ENCODE measurements at regions not wholly inside any gene's neighbourhood (a gene's known extent, or its start where the extent isn't known, plus 50 kb on each side); places are given as distances from the start of the nearest gene placed in this dataset.

- Histone ChIP-seq H4K20me1 (replicated peaks; ENCODE audit: control insufficient read depth, insufficient read depth, low read length) (no peaks in the 10 kb centered on the region), H3K4me2 (ENCODE audit: insufficient read depth, low read length) (no peak overlapping the region), H3K9me3 (replicated peaks; ENCODE audit: control insufficient read depth, insufficient read depth, low read depth, low read length) (no peaks in the 10 kb centered on the region), H3K9ac (ENCODE audit: insufficient read depth in 1 of 2, low read depth in 2 of 2, low read length in 2 of 2) (no peak overlapping the region), H2AFZ (ENCODE audit: low read depth, low read length) (no peak overlapping the region), H3K27me3 (ENCODE audit: control insufficient read depth in 2 of 2, insufficient read depth in 2 of 2, low read length in 2 of 2) (no peaks in the 10 kb centered on the region), H3K36me3 (ENCODE audit: control insufficient read depth, insufficient read depth, low read length) (no peaks in the 10 kb centered on the region), H3K4me1 (replicated peaks in 1 of 2; ENCODE audit: control insufficient read depth in 2 of 2, insufficient read depth in 2 of 2, low read length in 2 of 2) (no peaks in the 10 kb centered on the region), H3K4me3 (no peak overlapping the region), H3K9me1 (ENCODE audit: control insufficient read depth, insufficient read depth, low read length) (no peaks in the 10 kb centered on the region), H3K79me2 (ENCODE audit: control insufficient read depth, insufficient read depth, low read length) (no peaks in the 10 kb centered on the region), H3K27ac (ENCODE audit: extremely low read depth, low read depth, low read length) (no peak overlapping the region)
- no TSS peak for BruUV-seq (replicated peaks)
- no peak for TF ChIP-seq SMARCB1 (IDR thresholded peaks at IDR 0.05; ENCODE audit: insufficient read length, low read depth)
- in situ Hi-C loops (cut with MboI) = no loop called here
- ChIA-PET CTCF (ENCODE audit: low intra/inter-chr PET ratio) (no interaction called here), POLR2A (no interaction called here)
- intact Hi-C loops (cut with micrococcal nuclease) = no loop called here
- 3% methylated on average over 3 of the region's 3 CpGs for WGBS (ENCODE audit: insufficient coverage, low coverage, missing lambda C conversion rate)
- DNase-seq (ENCODE audit: extremely low read depth in 1 of 4, low spot score in 3 of 4) = no peak
- ATAC-seq = no peak
- no peak for FAIRE-seq
Observed at GRCh38 chr18:60157810-60158209, 214.8 kb downstream of the MC4R start.

GRCh38 chr18:60153376-60153775, 219.2 kb downstream of the MC4R start:
- POLR2A ChIA-PET = no interaction called here
- no peaks in the 10 kb centered on the region for H3K79me2 ChIP-seq (ENCODE audit: control insufficient read depth, insufficient read depth, low read length)
- no peaks in the 10 kb centered on the region for H4K20me1 ChIP-seq (replicated peaks; ENCODE audit: control insufficient read depth, insufficient read depth, low read length)
- ATAC-seq = no peak
- in situ Hi-C loops (cut with MboI) = no loop called here
- H3K27ac ChIP-seq (ENCODE audit: extremely low read depth, low read depth, low read length) = no peak overlapping the region
- H2AFZ ChIP-seq (ENCODE audit: low read depth, low read length) = no peak overlapping the region
- H3K27me3 ChIP-seq (ENCODE audit: control insufficient read depth in 2 of 2, insufficient read depth in 2 of 2, low read length in 2 of 2) = no peaks in the 10 kb centered on the region
- 7% methylated on average over 3 of the region's 3 CpGs for WGBS (ENCODE audit: insufficient coverage, low coverage, missing lambda C conversion rate)
- no peak overlapping the region for H3K9ac ChIP-seq (ENCODE audit: insufficient read depth in 1 of 2, low read depth in 2 of 2, low read length in 2 of 2)
- H3K9me3 ChIP-seq (replicated peaks; ENCODE audit: control insufficient read depth, insufficient read depth, low read depth, low read length) = no peaks in the 10 kb centered on the region
- H3K36me3 ChIP-seq (ENCODE audit: control insufficient read depth, insufficient read depth, low read length) = no peaks in the 10 kb centered on the region
- H3K4me2 ChIP-seq (ENCODE audit: insufficient read depth, low read length) = no peak overlapping the region
- DNase-seq (ENCODE audit: extremely low read depth in 1 of 4, low spot score in 3 of 4) = no peak
- BruUV-seq (replicated peaks) = no TSS peak
- no peaks in the 10 kb centered on the region for H3K4me1 ChIP-seq (replicated peaks in 1 of 2; ENCODE audit: control insufficient read depth in 2 of 2, insufficient read depth in 2 of 2, low read length in 2 of 2)
- H3K4me3 ChIP-seq = no peak overlapping the region
- intact Hi-C loops (cut with micrococcal nuclease) = no loop called here
- FAIRE-seq = no peak
- CTCF ChIA-PET (ENCODE audit: low intra/inter-chr PET ratio) = no interaction called here
- no peaks in the 10 kb centered on the region for H3K9me1 ChIP-seq (ENCODE audit: control insufficient read depth, insufficient read depth, low read length)
- TF ChIP-seq ETV5 (CRISPR knock-in tag; IDR thresholded peaks at IDR 0.05; ENCODE audit: low read depth) (no peak), NR3C1 (CRISPR knock-in tag; IDR thresholded peaks at IDR 0.05) (no peak), POLR2A (conservative IDR thresholded peaks at IDR 0.05) (no peak), JUN (IDR thresholded peaks at IDR 0.05; ENCODE audit: borderline replicate concordance, low read depth, low read length) (no peak), JUN (CRISPR knock-in tag; IDR thresholded peaks at IDR 0.05; ENCODE audit: borderline replicate concordance) (no peak), ATF6 (CRISPR knock-in tag; IDR thresholded peaks at IDR 0.05) (no peak), ZNF354B (CRISPR knock-in tag; IDR thresholded peaks at IDR 0.05) (no peak), ZC3H4 (CRISPR knock-in tag; IDR thresholded peaks at IDR 0.05; ENCODE audit: borderline replicate concordance) (no peak), RBM39 (optimal IDR thresholded peaks at IDR 0.05; ENCODE audit: low read depth, low read length) (no peak), NR2C2 (CRISPR knock-in tag; IDR thresholded peaks at IDR 0.05) (no peak), NR2C2 (tag; IDR thresholded peaks at IDR 0.05) (no peak), EP400 (IDR thresholded peaks at IDR 0.05) (no peak), THAP12 (CRISPR knock-in tag; IDR thresholded peaks at IDR 0.05) (no peak), HDAC3 (IDR thresholded peaks at IDR 0.05; ENCODE audit: borderline replicate concordance, partially characterized antibody) (no peak), XRCC5 (IDR thresholded peaks at IDR 0.05; ENCODE audit: low read depth, low read length) (no peak)

Measured in K562 (cell line).